T-cell (primary cell): ENCODE measurements at regions not wholly inside any gene's neighbourhood (a gene's known extent, or its start where the extent isn't known, plus 50 kb on each side); places are given as distances from the start of the nearest gene placed in this dataset.

ENCODE experiments used
- ATAC-seq, 4 experiments: fragments of 200-7000 bp in 3 of 4; fragments of 150-1000 bp in 1 of 4; cut with Tn5 transposase; replicated peaks in 1 of 4; 1 replicate in 3 of 4; 2 replicates in 1 of 4; pipeline ENCODE4 v1.10.0; 2021; ENCODE audit warnings: moderate library complexity in 3 of 4, mild to moderate bottlenecking in 2 of 4, moderate number of reproducible peaks in 1 of 4
- CTCF ChIA-PET, 2 donors: fragments of 300-600 bp; sonication (Branson Sonifier 250); formaldehyde crosslinking; loops; one replicate each; lab custom pipeline; 2022; ENCODE audit warnings: antibody characterized with exemption in 2 of 2; lab: Charles Lee
- POLR2A ChIA-PET, 2 donors: fragments of 300-600 bp; sonication (Branson Sonifier 250); formaldehyde crosslinking; loops; one replicate each; lab custom pipeline; 2022; ENCODE audit warnings: antibody characterized with exemption in 2 of 2; lab: Charles Lee
- DNase-seq, 35 experiments: peaks; one replicate each; pipeline versions ENCODE4 v3.0.0 to v3.0.0-alpha.2; 2013 to 2023
- H3K27ac ChIP-seq: one replicate; pipeline ENCODE4 v1.5.1; 2013; ENCODE audit warnings: low read length
- H3K27me3 ChIP-seq, 2 experiments: replicated peaks in 1 of 2; 1 replicate in 1 of 2; 2 replicates in 1 of 2; pipeline versions ENCODE4 v1.6.1 to v1.7.0; 2013; ENCODE audit warnings: low read length in 1 of 2, mixed read lengths in 1 of 2; ENCODE audit not compliant: control insufficient read depth in 2 of 2, insufficient read depth in 2 of 2; ENCODE audit errors: extremely low read depth in 1 of 2
- H3K36me3 ChIP-seq, 2 donors: 1 replicate in 1 of 2; 2 replicates in 1 of 2; pipeline versions ENCODE4 v1.6.1 to v1.7.0; 2013; ENCODE audit warnings: low read length in 1 of 2; ENCODE audit not compliant: control insufficient read depth in 2 of 2, insufficient read depth in 1 of 2; ENCODE audit errors: extremely low read depth in 1 of 2
- H3K4me1 ChIP-seq, 2 experiments: 1 replicate in 1 of 2; 2 replicates in 1 of 2; pipeline versions ENCODE4 v1.6.1 to v1.7.0; 2013; ENCODE audit warnings: low read length in 2 of 2, mixed read lengths in 1 of 2; ENCODE audit not compliant: insufficient read depth in 2 of 2, control insufficient read depth in 1 of 2; ENCODE audit errors: extremely low read depth in 1 of 2
- H3K4me3 ChIP-seq, 2 donors: 1 replicate in 1 of 2; 2 replicates in 1 of 2; pipeline versions ENCODE4 v1.5.1 to v1.7.0; 2013; ENCODE audit warnings: mild to moderate bottlenecking in 2 of 2, low read length in 1 of 2, moderate library complexity in 1 of 2; ENCODE audit not compliant: control insufficient read depth in 1 of 2; ENCODE audit errors: extremely low read depth in 1 of 2
- H3K9me3 ChIP-seq: 2 replicates; pipeline ENCODE4 v1.7.0; 2013
- H3K27ac Mint-ChIP-seq, 2 donors: one replicate each; pipeline ENCODE4 v1.8.0; 2020 to 2021; ENCODE audit warnings: mild to moderate bottlenecking in 2 of 2, mixed read lengths in 2 of 2
- H3K27me3 Mint-ChIP-seq, 2 donors: one replicate each; pipeline ENCODE4 v1.8.0; 2021 to 2022; ENCODE audit warnings: mixed read lengths in 2 of 2
- H3K36me3 Mint-ChIP-seq: one replicate; pipeline ENCODE4 v1.8.0; 2021; ENCODE audit warnings: mixed read lengths
- H3K4me1 Mint-ChIP-seq, 3 donors: one replicate each; pipeline ENCODE4 v1.8.0; 2020 to 2022; ENCODE audit warnings: mixed read lengths in 3 of 3, mild to moderate bottlenecking in 1 of 3
- H3K4me3 Mint-ChIP-seq, 3 donors: one replicate each; pipeline ENCODE4 v1.8.0; 2020 to 2022; ENCODE audit warnings: mild to moderate bottlenecking in 3 of 3, mixed read lengths in 3 of 3, moderate library complexity in 3 of 3
- H3K9me3 Mint-ChIP-seq, 3 donors: one replicate each; pipeline ENCODE4 v1.8.0; 2020 to 2022; ENCODE audit warnings: mixed read lengths in 3 of 3
- WGBS: methylation state at CpG from one replicate; pipeline ENCODE4 v1.1.5; 2013; ENCODE audit warnings: missing lambda C conversion rate; ENCODE audit not compliant: insufficient coverage; 5-methylcytosine and 5-hydroxymethylcytosine counted together

GRCh38 chr2:78890935-78891334, 134.6 kb upstream of the REG3G start:
- H3K27ac Mint-ChIP-seq = no peak overlapping the region
- 43% methylated on average over 1 of the region's 2 CpGs for WGBS
- peaks cover 6 to 18% (median 14%) of the 10 kb centered on the region in 3 donors for H3K9me3 Mint-ChIP-seq
- H3K27ac ChIP-seq = no peak overlapping the region
- no peak for DNase-seq
- ATAC-seq = no peak
- POLR2A ChIA-PET = no interaction called here
- no peaks in the 10 kb centered on the region for H3K36me3 Mint-ChIP-seq
- H3K4me1 ChIP-seq = no peaks in the 10 kb centered on the region
- H3K9me3 ChIP-seq = no peaks in the 10 kb centered on the region
- H3K36me3 ChIP-seq = no peaks in the 10 kb centered on the region
- H3K27me3 ChIP-seq = no peaks in the 10 kb centered on the region
- no peaks in the 10 kb centered on the region for H3K27me3 Mint-ChIP-seq
- H3K4me1 Mint-ChIP-seq = no peaks in the 10 kb centered on the region
- CTCF ChIA-PET = no interaction called here
- H3K4me3 ChIP-seq = no peak overlapping the region
- H3K4me3 Mint-ChIP-seq = no peak overlapping the region

- peaks cover 14 to 27% (median 17%) of the 10 kb centered on the region in 3 donors for H3K9me3 Mint-ChIP-seq
- ATAC-seq (no peak), DNase-seq (no peak)
- no peaks in the 10 kb centered on the region for H3K36me3 Mint-ChIP-seq
- H3K27ac Mint-ChIP-seq = no peak overlapping the region
- no CpG with 5 or more reads among the region's 3 CpGs for WGBS
- Histone ChIP-seq H3K9me3 (no peaks in the 10 kb centered on the region), H3K4me1 (no peaks in the 10 kb centered on the region), H3K36me3 (no peaks in the 10 kb centered on the region), H3K27me3 (no peaks in the 10 kb centered on the region), H3K27ac (no peak overlapping the region), H3K4me3 (no peak overlapping the region)
- POLR2A ChIA-PET = no interaction called here
- H3K27me3 Mint-ChIP-seq = no peaks in the 10 kb centered on the region
- no peak overlapping the region for H3K4me3 Mint-ChIP-seq
- no peaks in the 10 kb centered on the region for H3K4me1 Mint-ChIP-seq
- CTCF ChIA-PET = no interaction called here
Observed at GRCh38 chr2:78892295-78892694, 133.2 kb upstream of the REG3G start.

GRCh38 chr2:78895022-78895421, 130.5 kb upstream of the REG3G start:
- ChIA-PET POLR2A (no interaction called here), CTCF (no interaction called here)
- Mint-ChIP-seq H3K27ac (no peak overlapping the region), H3K4me1 (no peaks in the 10 kb centered on the region), H3K36me3 (no peaks in the 10 kb centered on the region), H3K4me3 (no peak overlapping the region), H3K27me3 (no peaks in the 10 kb centered on the region), H3K9me3 (peaks cover 14 to 32% (median 19%) of the 10 kb centered on the region in 3 donors)
- WGBS = no CpG with 5 or more reads among the region's 1 CpG
- no peaks in the 10 kb centered on the region for H3K4me1 ChIP-seq
- ATAC-seq (no peak), DNase-seq (no peak)
- H3K4me3 ChIP-seq = no peak overlapping the region
- H3K9me3 ChIP-seq = no peaks in the 10 kb centered on the region
- no peak overlapping the region for H3K27ac ChIP-seq
- H3K36me3 ChIP-seq = no peaks in the 10 kb centered on the region
- no peaks in the 10 kb centered on the region for H3K27me3 ChIP-seq

- no peak overlapping the region for H3K27ac Mint-ChIP-seq
Observed at GRCh38 chr2:78896536-78896935, 129.0 kb upstream of the REG3G start.

GRCh38 chr2:78907089-78907488, 118.4 kb upstream of the REG3G start:
- POLR2A ChIA-PET = no interaction called here

More at GRCh38 chr2:78896536-78896935, 129.0 kb upstream of the REG3G start:
- Mint-ChIP-seq H3K27me3 (no peaks in the 10 kb centered on the region), H3K9me3 (peaks cover 19 to 28% (median 22%) of the 10 kb centered on the region in 3 donors), H3K36me3 (no peaks in the 10 kb centered on the region), H3K4me1 (no peaks in the 10 kb centered on the region), H3K4me3 (no peak overlapping the region)
- Histone ChIP-seq H3K9me3 (no peaks in the 10 kb centered on the region), H3K27ac (no peak overlapping the region), H3K4me1 (no peaks in the 10 kb centered on the region), H3K27me3 (no peaks in the 10 kb centered on the region), H3K4me3 (no peak overlapping the region), H3K36me3 (no peaks in the 10 kb centered on the region)
- DNase-seq (no peak), ATAC-seq (no peak)
- ChIA-PET CTCF (no interaction called here), POLR2A (no interaction called here)
- WGBS = 83% methylated on average over 2 of the region's 3 CpGs

GRCh38 chr2:78908973-78909372, 116.5 kb upstream of the REG3G start:
- no peak overlapping the region for H3K27ac Mint-ChIP-seq
- CTCF ChIA-PET = no interaction called here
- Histone ChIP-seq H3K9me3 (no peaks in the 10 kb centered on the region), H3K4me3 (no peak overlapping the region), H3K27ac (no peak overlapping the region), H3K4me1 (no peaks in the 10 kb centered on the region), H3K27me3 (no peaks in the 10 kb centered on the region), H3K36me3 (no peaks in the 10 kb centered on the region)
- no peaks in the 10 kb centered on the region for H3K4me1 Mint-ChIP-seq
- no peak for ATAC-seq
- H3K36me3 Mint-ChIP-seq = no peaks in the 10 kb centered on the region
- no peak for DNase-seq
- 70% methylated on average over 4 of the region's 4 CpGs for WGBS
- no peaks in the 10 kb centered on the region for H3K27me3 Mint-ChIP-seq
- peaks cover 10 to 15% (median 11%) of the 10 kb centered on the region in 3 donors for H3K9me3 Mint-ChIP-seq
- H3K4me3 Mint-ChIP-seq = no peak overlapping the region
- POLR2A ChIA-PET = no interaction called here

More at GRCh38 chr2:78907089-78907488, 118.4 kb upstream of the REG3G start:
- Histone ChIP-seq H3K4me1 (no peaks in the 10 kb centered on the region), H3K27ac (no peak overlapping the region), H3K36me3 (no peaks in the 10 kb centered on the region), H3K9me3 (no peaks in the 10 kb centered on the region), H3K4me3 (no peak overlapping the region), H3K27me3 (no peaks in the 10 kb centered on the region)
- WGBS = no CpG with 5 or more reads among the region's 1 CpG
- CTCF ChIA-PET = no interaction called here
- no peaks in the 10 kb centered on the region for H3K4me1 Mint-ChIP-seq
- no peak overlapping the region for H3K4me3 Mint-ChIP-seq
- no peak overlapping the region for H3K27ac Mint-ChIP-seq
- peaks cover 8 to 13% (median 10%) of the 10 kb centered on the region in 3 donors for H3K9me3 Mint-ChIP-seq
- no peaks in the 10 kb centered on the region for H3K36me3 Mint-ChIP-seq
- ATAC-seq (no peak), DNase-seq (no peak)
- H3K27me3 Mint-ChIP-seq = no peaks in the 10 kb centered on the region

GRCh38 chr2:78910376-78910775, 115.1 kb upstream of the REG3G start:
- Histone ChIP-seq H3K4me3 (no peak overlapping the region), H3K36me3 (no peaks in the 10 kb centered on the region), H3K27me3 (no peaks in the 10 kb centered on the region), H3K27ac (no peak overlapping the region), H3K4me1 (no peaks in the 10 kb centered on the region), H3K9me3 (no peaks in the 10 kb centered on the region)
- DNase-seq = no peak
- Mint-ChIP-seq H3K27ac (no peak overlapping the region), H3K9me3 (peaks cover 12 to 20% (median 14%) of the 10 kb centered on the region in 3 donors), H3K27me3 (no peaks in the 10 kb centered on the region), H3K4me1 (no peaks in the 10 kb centered on the region), H3K36me3 (no peaks in the 10 kb centered on the region), H3K4me3 (no peak overlapping the region)
- ChIA-PET CTCF (no interaction called here), POLR2A (no interaction called here)
- no peak for ATAC-seq
- WGBS = 100% methylated on average over 1 of the region's 3 CpGs
